GM12864 (cell line): ENCODE measurements at regions not wholly inside any gene's neighbourhood (a gene's known extent, or its start where the extent isn't known, plus 50 kb on each side); places are given as distances from the start of the nearest gene placed in this dataset.

Experiments
- DNase-seq: peaks from one replicate; pipeline ENCODE4 v3.0.0-alpha.2; 2011; ENCODE audit warnings: low read depth
- H3K4me3 ChIP-seq: 2 replicates; pipeline ENCODE4 v1.5.1; 2011; ENCODE audit warnings: mild to moderate bottlenecking, low read depth, low read length, control low read depth
- CTCF ChIP-seq: IDR thresholded peaks from 2 replicates; pipeline ENCODE4 v1.5.1; 2011; ENCODE audit warnings: low read depth, mild to moderate bottlenecking, moderate library complexity, low read length, control low read depth, inconsistent platforms; ENCODE audit errors: missing control alignments

DNA sequence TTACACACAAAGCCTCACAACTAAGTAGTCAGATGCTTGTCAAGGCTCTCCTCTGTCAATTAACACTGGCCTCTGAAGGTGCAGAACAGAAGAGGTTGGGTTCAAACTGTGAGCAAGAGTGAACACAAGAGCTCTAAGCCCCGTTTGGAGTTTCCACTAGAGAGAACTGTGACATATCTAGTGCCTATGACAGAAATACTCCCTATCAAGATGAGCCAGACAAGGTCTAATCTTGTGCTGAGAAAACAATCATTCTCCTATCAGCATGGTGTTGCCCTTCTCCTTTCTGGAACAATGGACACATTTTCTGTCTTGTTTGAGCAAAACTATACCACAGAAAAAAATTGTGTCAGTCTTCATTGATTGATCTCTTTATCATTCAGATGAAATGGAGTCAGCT is 62.4 kb upstream of the CCDC71L start:
- DNase-seq = no peak
- no peak for TF ChIP-seq CTCF
- no peak overlapping the region for H3K4me3 ChIP-seq

DNA sequence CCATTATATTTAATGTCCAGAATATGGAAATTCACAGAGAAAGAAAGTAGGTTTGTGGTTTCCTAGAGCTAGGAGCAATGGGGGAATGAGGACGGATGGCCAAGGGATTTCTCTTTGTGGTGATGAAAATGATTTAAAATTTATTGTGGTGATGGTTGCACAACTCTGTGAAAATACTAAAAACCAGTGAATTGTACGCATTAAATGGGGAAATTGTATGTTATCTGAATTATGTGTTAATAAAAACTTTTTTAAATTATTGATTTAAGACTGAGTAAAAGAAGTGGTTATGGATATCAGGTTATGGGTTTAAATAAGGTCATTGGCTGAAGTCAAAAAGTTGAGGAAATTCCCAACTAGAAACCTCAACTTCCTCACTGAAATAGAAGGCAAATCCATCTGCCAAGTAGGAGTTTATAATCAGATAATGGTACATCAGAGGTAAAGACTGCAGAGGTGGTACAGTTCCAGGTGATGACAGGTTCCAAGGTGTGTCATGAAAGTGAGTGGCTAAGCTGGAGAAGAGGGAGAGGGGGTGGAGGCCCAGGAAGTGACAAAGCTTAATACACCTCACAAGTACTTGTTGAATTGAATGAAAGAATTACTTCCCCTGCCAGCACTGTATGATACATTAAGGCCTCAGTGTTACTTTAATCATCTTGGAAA is 68.9 kb upstream of the CCDC71L start:
- no peak for DNase-seq
- H3K4me3 ChIP-seq = no peak overlapping the region
- TF ChIP-seq CTCF = no peak

- no peak for TF ChIP-seq CTCF
- no peak overlapping the region for H3K4me3 ChIP-seq
- DNase-seq = peak; percentile 69
These were observed 70.2 kb upstream of the CCDC71L start for GRCh38 chr7:106731187-106731586.

GRCh38 chr7:106731646-106732444 is 70.9 kb upstream of the CCDC71L start:
- H3K4me3 ChIP-seq = no peak overlapping the region
- no peak for DNase-seq

GRCh38 chr7:106735637-106736036 is 74.7 kb upstream of the CCDC71L start:
- no peak for TF ChIP-seq CTCF

More at GRCh38 chr7:106731646-106732444, 70.9 kb upstream of the CCDC71L start:
- no peak for TF ChIP-seq CTCF

GRCh38 chr7:106736123-106736507 is 75.2 kb upstream of the CCDC71L start:
- no peak for TF ChIP-seq CTCF
- H3K4me3 ChIP-seq = no peak overlapping the region
- no peak for DNase-seq

More at GRCh38 chr7:106735637-106736036, 74.7 kb upstream of the CCDC71L start:
- DNase-seq = no peak
- H3K4me3 ChIP-seq = no peak overlapping the region
